ENCODE measurements at regions not wholly inside any gene's neighbourhood (a gene's known extent, or its start where the extent isn't known, plus 50 kb on each side); places are given as distances from the start of the nearest gene placed in this dataset.
"Not testable (repeated sequence)": the region's sequence is repeated elsewhere in the genome, so short reads cannot be mapped to it uniquely, and the experiment has no call there.

DNA sequence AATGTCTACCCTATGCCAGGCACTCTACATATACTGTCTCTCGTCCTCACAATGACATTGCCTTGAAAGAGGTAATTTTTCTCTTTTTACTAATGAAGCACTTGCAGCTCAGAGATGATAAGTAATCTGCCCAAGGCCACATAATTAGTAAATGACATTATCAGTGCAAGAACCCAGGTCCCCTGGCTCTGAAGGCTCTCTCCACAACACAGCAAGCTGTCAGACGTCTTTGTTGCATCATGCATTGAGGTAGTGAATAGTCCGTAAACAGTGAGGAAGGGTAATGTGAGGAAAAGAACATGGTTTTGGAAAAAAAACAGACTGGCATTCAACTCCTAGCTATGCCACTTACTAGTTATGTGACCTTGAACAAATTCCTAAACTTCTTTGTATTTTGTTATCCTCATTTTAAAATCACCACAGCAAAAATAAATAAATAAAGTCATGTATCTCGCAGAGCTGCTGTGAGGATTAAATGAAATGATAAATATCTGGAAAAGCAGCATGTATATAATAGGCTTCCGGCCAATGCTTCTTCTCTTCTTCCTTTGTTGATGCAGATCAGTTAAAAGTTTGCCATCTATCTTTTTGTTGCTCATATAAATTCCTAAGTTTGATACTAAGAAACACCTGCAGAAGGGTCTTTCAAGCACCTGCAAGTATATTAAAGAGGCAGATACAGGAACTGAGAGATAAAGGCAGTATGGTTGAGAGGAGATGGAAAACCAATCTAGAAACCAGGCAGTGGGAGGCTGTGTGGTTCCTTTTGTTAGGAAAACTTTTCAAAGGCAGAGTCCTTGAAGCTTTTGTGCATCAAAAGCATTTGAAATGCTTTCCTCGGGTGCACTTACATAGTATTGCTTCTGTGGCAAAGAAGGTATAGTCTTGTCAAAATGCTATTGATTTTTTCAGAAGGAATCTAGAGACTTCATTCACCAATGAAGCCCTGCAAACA lies 82.8 kb downstream of the BTG1 start:
- Histone ChIP-seq H3K4me3 (no peak overlapping the region), H3K36me3 (no peaks in the 10 kb centered on the region), H3K27me3 (replicated peaks; ENCODE audit: insufficient read depth) (no peaks in the 10 kb centered on the region), H3K4me1 (replicated peaks) (no peaks in the 10 kb centered on the region), H3K27ac (no peak overlapping the region), H3K9me3 (no peaks in the 10 kb centered on the region)
- 79% methylated on average over 6 of the region's 6 CpGs for WGBS
- intact Hi-C loops (cut with DNase I), result no loop called here
- DNase-seq (ENCODE audit: low spot score), result no peak
- no peak for TF ChIP-seq POLR2A (IDR thresholded peaks at IDR 0.05)
- TF ChIP-seq POLR2AphosphoS5 (IDR thresholded peaks at IDR 0.05), result no peak

DNA sequence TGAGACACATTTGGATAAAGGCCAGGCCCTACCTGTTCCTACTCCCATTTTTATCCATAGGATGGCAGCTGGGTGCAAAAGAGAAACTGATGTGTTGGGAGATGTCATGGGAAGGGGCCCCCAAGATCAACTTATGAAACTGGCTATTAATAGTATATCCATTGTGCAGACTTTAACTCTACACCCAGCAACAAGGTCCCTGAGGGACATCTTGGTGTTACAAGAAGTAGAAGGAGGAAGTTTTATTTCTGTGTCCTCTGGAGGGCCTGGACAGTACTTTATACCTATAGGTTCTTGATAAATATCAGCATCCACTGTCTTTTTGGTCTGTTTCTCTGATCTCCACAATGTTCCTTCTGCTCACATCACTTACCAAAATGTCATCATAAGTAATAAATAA lies 84.6 kb downstream of the BTG1 start:
- intact Hi-C loops (cut with DNase I), result no loop called here
- DNase-seq (ENCODE audit: low spot score), result no peak
- no peaks in the 10 kb centered on the region for H3K36me3 ChIP-seq
- H3K4me3 ChIP-seq, result no peak overlapping the region
- TF ChIP-seq, protein P1, sequence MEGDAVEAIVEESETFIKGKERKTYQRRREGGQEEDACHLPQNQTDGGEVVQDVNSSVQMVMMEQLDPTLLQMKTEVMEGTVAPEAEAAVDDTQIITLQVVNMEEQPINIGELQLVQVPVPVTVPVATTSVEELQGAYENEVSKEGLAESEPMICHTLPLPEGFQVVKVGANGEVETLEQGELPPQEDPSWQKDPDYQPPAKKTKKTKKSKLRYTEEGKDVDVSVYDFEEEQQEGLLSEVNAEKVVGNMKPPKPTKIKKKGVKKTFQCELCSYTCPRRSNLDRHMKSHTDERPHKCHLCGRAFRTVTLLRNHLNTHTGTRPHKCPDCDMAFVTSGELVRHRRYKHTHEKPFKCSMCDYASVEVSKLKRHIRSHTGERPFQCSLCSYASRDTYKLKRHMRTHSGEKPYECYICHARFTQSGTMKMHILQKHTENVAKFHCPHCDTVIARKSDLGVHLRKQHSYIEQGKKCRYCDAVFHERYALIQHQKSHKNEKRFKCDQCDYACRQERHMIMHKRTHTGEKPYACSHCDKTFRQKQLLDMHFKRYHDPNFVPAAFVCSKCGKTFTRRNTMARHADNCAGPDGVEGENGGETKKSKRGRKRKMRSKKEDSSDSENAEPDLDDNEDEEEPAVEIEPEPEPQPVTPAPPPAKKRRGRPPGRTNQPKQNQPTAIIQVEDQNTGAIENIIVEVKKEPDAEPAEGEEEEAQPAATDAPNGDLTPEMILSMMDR (IDR thresholded peaks at IDR 0.05), result no peak
- TF ChIP-seq POLR2A (IDR thresholded peaks at IDR 0.05) (no peak), POLR2AphosphoS5 (IDR thresholded peaks at IDR 0.05) (no peak)
- H3K27me3 ChIP-seq (replicated peaks; ENCODE audit: insufficient read depth), result no peaks in the 10 kb centered on the region
- H3K9me3 ChIP-seq, result no peaks in the 10 kb centered on the region
- H3K27ac ChIP-seq, result no peak overlapping the region
- H3K4me1 ChIP-seq (replicated peaks), result no peaks in the 10 kb centered on the region

DNA sequence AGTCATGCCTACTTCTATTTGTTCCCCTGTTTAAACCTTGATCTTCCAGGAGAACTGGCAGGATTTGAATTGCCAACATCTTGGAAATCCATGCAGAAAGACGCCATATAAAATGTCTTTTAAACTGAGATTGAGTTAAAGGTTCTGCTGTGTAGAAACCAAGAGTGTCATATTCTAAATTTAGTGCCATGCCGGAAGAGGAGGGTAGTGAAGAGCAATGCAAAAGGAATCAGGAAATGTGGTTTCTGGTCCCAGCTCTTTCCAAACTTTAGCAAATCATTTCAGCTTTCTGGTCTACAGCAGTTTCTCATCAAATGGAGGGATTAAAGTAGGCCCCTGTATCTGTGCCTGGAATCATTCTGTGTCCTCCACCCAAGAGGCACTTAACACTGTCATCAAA lies 85.7 kb downstream of the BTG1 start:
- H3K4me3 ChIP-seq, result no peak overlapping the region
- intact Hi-C loops (cut with DNase I), result no loop called here
- 69% methylated on average over 2 of the region's 2 CpGs for WGBS
- H3K4me1 ChIP-seq (replicated peaks), result no peaks in the 10 kb centered on the region
- H3K27me3 ChIP-seq (replicated peaks; ENCODE audit: insufficient read depth), result no peaks in the 10 kb centered on the region
- no peaks in the 10 kb centered on the region for H3K9me3 ChIP-seq
- no peaks in the 10 kb centered on the region for H3K36me3 ChIP-seq
- DNase-seq (ENCODE audit: low spot score), result no peak
- no peak overlapping the region for H3K27ac ChIP-seq
- no peak for TF ChIP-seq POLR2AphosphoS5 (IDR thresholded peaks at IDR 0.05)
- no peak for TF ChIP-seq POLR2A (IDR thresholded peaks at IDR 0.05)
- TF ChIP-seq, protein P1 (IDR thresholded peaks at IDR 0.05), result no peak

DNA sequence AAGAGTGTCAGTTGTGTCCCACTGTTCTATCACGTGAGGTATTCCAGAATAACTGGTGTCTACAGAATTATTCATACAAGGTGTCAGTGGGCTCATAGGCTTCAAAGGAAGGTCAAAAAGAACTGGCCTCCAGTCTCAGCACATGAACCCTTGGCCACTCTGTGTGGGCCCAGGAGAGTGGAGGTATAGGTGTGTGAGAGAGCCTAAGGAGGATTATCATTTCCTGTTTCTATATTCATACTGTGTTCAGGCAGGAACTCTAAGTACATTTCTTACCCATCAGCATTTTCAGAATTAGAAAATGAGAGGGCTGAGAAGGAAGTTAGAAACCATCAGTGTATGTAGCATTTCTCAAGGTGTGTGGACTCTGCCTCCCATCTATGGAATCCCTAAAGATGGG lies 87.0 kb downstream of the BTG1 start:
- Histone ChIP-seq H3K27me3 (replicated peaks; ENCODE audit: insufficient read depth) (no peaks in the 10 kb centered on the region), H3K4me3 (no peak overlapping the region), H3K36me3 (no peaks in the 10 kb centered on the region), H3K9me3 (no peaks in the 10 kb centered on the region), H3K4me1 (replicated peaks) (no peaks in the 10 kb centered on the region), H3K27ac (no peak overlapping the region)
- WGBS, result 81% methylated on average over 1 of the region's 1 CpG
- intact Hi-C loops (cut with DNase I), result no loop called here
- TF ChIP-seq POLR2A (IDR thresholded peaks at IDR 0.05) (no peak), POLR2AphosphoS5 (IDR thresholded peaks at IDR 0.05) (no peak)
- TF ChIP-seq, protein P1 (IDR thresholded peaks at IDR 0.05), result no peak
- DNase-seq (ENCODE audit: low spot score), result no peak

DNA sequence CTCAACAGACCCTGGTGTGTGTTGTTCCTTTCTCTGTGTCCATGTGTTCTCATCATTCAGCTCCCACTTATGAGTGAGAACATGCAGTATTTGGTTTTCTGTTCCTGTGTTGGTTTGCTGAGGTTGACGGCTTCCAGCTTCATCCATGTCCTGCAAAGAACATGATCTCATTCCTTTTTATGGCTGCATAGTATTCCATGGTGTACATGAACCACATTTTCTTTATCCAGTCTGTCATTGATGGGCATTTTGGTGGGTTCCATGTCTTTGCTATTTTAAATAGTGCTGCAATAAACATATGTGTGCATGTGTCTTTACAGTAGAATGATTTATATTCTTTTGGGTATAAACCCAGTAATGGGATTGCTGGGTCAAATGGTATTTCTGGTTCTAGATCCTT lies 88.9 kb downstream of the BTG1 start:
- H3K4me3 ChIP-seq; H3K36me3 ChIP-seq; DNase-seq (ENCODE audit: low spot score); H3K9me3 ChIP-seq; H3K4me1 ChIP-seq (replicated peaks); H3K27me3 ChIP-seq (replicated peaks; ENCODE audit: insufficient read depth); H3K27ac ChIP-seq; intact Hi-C loops (cut with DNase I): not testable (repeated sequence)
- WGBS, result 84% methylated on average over 1 of the region's 1 CpG

DNA sequence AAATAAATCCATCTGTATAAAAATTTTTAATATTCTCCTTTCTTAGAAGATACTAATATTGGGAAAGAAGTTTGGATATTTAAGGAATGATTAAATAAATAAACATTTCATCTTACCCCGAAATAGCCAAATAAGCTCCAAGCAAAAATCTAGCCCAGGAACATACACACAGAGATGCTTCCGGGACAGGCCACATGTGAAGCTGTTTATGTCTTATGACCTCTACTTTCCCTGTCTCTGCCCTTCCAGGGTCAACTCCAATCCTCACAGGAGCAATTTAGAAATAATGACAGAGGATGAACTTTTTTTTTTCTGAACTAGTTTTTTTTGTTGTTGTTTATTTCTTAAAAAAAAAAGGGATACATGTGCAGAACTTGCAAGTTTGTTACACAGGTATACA lies 89.4 kb downstream of the BTG1 start:
- DNase-seq (ENCODE audit: low spot score), result no peak
- H3K4me1 ChIP-seq (replicated peaks), result no peaks in the 10 kb centered on the region
- intact Hi-C loops (cut with DNase I), result no loop called here
- TF ChIP-seq, protein P1 (IDR thresholded peaks at IDR 0.05), result no peak
- TF ChIP-seq POLR2A (IDR thresholded peaks at IDR 0.05), result no peak
- no peak for TF ChIP-seq POLR2AphosphoS5 (IDR thresholded peaks at IDR 0.05)
- no peaks in the 10 kb centered on the region for H3K36me3 ChIP-seq
- 70% methylated on average over 2 of the region's 2 CpGs for WGBS
- H3K27me3 ChIP-seq (replicated peaks; ENCODE audit: insufficient read depth), result no peaks in the 10 kb centered on the region
- H3K27ac ChIP-seq, result no peak overlapping the region
- no peak overlapping the region for H3K4me3 ChIP-seq
- H3K9me3 ChIP-seq, result no peaks in the 10 kb centered on the region
